Stomach smooth muscle (tissue), 2 donors: ENCODE measurements at regions not wholly inside any gene's neighbourhood (a gene's known extent, or its start where the extent isn't known, plus 50 kb on each side); places are given as distances from the start of the nearest gene placed in this dataset.

Experiments
- H3K27ac ChIP-seq: one replicate; pipeline ENCODE4 v1.7.0; 2013; ENCODE audit warnings: mild to moderate bottlenecking, low read length, inconsistent platforms
- H3K27me3 ChIP-seq, 2 donors: one replicate each; pipeline ENCODE4 v1.7.0; 2013; ENCODE audit warnings: low read length in 2 of 2; ENCODE audit not compliant: insufficient read depth in 2 of 2, control insufficient read depth in 1 of 2
- H3K36me3 ChIP-seq, 2 donors: one replicate each; pipeline ENCODE4 v1.7.0; 2013; ENCODE audit warnings: low read length in 2 of 2; ENCODE audit not compliant: control insufficient read depth in 2 of 2, insufficient read depth in 2 of 2
- H3K4me1 ChIP-seq: one replicate; pipeline ENCODE4 v1.7.0; 2013; ENCODE audit warnings: low read length; ENCODE audit not compliant: control insufficient read depth, insufficient read depth
- H3K4me3 ChIP-seq, 2 donors: one replicate each; pipeline ENCODE4 v1.7.0; 2013; ENCODE audit warnings: low read length in 2 of 2
- H3K9ac ChIP-seq, 2 donors: one replicate each; pipeline ENCODE4 v1.7.0; 2013; ENCODE audit warnings: low read length in 2 of 2, mild to moderate bottlenecking in 1 of 2
- H3K9me3 ChIP-seq, 2 donors: one replicate each; pipeline ENCODE4 v1.7.0; 2013; ENCODE audit warnings: low read length in 2 of 2; ENCODE audit not compliant: control insufficient read depth in 2 of 2
- donor health status: healthy.
- donor health status: Pancreatic carcinoma.

DNA sequence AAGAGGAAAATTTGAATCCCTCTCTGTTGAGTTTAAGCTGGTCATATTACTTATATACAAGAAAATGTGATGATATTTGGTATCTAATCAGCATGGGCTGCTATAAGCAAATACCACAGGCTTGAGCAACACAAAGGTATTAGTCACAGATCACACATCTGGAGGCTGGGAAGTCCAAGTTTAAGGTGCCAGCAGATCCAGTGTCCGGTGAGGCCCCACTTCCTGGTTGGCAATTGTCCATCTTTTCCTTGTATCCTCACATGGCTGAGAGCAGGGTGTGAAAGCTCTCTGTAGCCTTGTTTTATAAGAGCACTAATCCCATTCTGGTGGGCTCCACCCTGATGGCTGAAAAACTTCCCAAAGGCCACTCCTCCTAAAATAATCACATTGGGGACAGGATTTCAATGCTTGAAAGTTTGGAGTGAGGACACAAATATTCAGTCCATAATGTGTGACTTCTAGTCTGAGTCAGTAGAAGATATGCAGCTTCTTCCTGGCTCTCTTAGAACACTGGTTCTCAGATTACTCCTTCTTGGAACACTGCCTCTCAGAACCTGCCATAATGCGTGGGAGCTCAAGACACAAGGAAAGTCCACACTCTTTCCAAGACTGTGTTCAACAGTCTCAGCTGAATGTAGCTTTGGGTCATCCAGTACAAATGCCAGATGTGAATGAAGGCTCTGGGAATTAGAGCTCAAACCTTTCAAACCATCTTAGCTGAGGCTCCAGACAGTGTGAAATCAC lies 124.1 kb downstream of the PRDM9 start:
- Histone ChIP-seq H3K4me1 (no peaks in the 10 kb centered on the region), H3K36me3 (no peaks in the 10 kb centered on the region), H3K27me3 (no peaks in the 10 kb centered on the region), H3K27ac (no peak overlapping the region), H3K9ac (no peak overlapping the region), H3K9me3 (no peaks in the 10 kb centered on the region), H3K4me3 (no peak overlapping the region)

GRCh38 chr5:23635938-23636337 lies 128.5 kb downstream of the PRDM9 start:
- Histone ChIP-seq H3K36me3 (no peaks in the 10 kb centered on the region), H3K4me1 (no peaks in the 10 kb centered on the region), H3K27ac (no peak overlapping the region), H3K27me3 (no peaks in the 10 kb centered on the region), H3K9me3 (no peaks in the 10 kb centered on the region), H3K4me3 (no peak overlapping the region), H3K9ac (no peak overlapping the region)

DNA sequence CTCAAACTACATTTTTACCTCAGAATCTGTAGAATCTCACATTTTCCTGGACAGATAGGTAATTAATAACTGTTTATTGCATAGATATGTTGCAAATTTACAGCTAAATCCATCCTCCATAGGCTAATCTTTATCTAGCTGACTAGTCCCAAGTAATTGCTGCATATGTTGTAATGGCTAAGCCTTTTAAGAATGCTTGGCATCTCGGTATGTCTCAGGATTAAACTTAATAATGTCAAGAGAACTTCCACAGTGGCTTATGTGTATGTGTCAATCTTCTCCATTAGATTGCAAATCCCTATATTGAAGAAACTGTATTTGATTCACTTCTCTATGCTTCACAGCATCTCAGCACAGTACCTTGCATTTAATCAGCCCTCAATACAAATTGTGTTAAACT lies 131.9 kb downstream of the PRDM9 start:
- no peaks in the 10 kb centered on the region for H3K4me1 ChIP-seq
- no peak overlapping the region for H3K27ac ChIP-seq
- no peaks in the 10 kb centered on the region for H3K27me3 ChIP-seq
- no peaks in the 10 kb centered on the region for H3K36me3 ChIP-seq
- no peak overlapping the region for H3K4me3 ChIP-seq
- H3K9me3 ChIP-seq, result no peaks in the 10 kb centered on the region
- no peak overlapping the region for H3K9ac ChIP-seq

DNA sequence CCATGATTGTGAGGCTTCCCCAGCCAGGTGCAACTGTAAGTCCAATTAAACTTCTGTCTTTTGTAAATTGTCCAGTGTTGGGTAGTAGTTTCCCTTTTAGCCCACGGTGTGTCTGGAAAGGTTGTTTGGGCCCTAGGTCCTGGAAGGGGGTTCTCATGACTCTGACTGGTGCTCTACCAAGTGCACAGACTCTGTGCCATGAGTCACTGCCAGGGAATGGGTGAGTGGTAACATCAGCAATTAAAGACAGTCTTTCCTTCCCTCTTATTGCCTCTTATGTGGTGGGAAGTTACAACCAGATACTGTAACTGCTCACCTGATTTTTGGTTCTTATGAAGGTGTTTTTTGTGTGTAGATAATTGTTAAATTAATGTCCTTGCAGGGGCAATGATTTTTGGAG lies 141.2 kb downstream of the PRDM9 start:
- H3K4me3 ChIP-seq, result no peak overlapping the region
- no peaks in the 10 kb centered on the region for H3K36me3 ChIP-seq
- no peak overlapping the region for H3K9ac ChIP-seq
- no peaks in the 10 kb centered on the region for H3K4me1 ChIP-seq
- no peaks in the 10 kb centered on the region for H3K9me3 ChIP-seq
- H3K27ac ChIP-seq, result no peak overlapping the region
- no peaks in the 10 kb centered on the region for H3K27me3 ChIP-seq

- H3K4me1 ChIP-seq, result no peaks in the 10 kb centered on the region
- no peak overlapping the region for H3K27ac ChIP-seq
- no peak overlapping the region for H3K9ac ChIP-seq
- H3K9me3 ChIP-seq, result no peaks in the 10 kb centered on the region
- H3K4me3 ChIP-seq, result no peak overlapping the region
- no peaks in the 10 kb centered on the region for H3K27me3 ChIP-seq
- H3K36me3 ChIP-seq, result no peaks in the 10 kb centered on the region
Measured at GRCh38 chr5:23649594-23649993, 142.2 kb downstream of the PRDM9 start.

DNA sequence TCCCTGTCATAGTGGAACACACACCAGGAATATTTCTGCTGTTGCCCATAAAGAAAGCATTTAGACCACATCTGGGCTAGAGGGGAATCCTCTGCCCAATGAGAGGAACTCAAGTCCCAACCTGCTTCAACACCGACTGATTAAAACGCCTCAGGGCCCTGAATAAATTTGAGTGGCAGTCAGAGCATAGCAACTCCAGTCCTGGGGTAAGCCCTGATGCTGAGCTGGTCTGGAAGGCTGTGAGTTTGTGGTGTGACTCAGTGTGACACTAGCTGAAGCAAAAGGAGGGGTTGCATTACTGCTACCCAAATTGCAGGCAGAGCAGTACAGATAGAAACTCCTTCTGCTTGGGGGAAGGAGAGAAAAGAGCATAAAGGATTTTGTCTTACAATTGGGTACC lies 148.3 kb downstream of the PRDM9 start:
- no peak overlapping the region for H3K9ac ChIP-seq
- H3K27ac ChIP-seq, result no peak overlapping the region

GRCh38 chr5:23675456-23675855 lies 168.0 kb downstream of the PRDM9 start:
- H3K27me3 ChIP-seq, result no peaks in the 10 kb centered on the region
- no peak overlapping the region for H3K4me3 ChIP-seq
- H3K9me3 ChIP-seq, result no peaks in the 10 kb centered on the region
- H3K27ac ChIP-seq, result no peak overlapping the region
- no peaks in the 10 kb centered on the region for H3K4me1 ChIP-seq
- no peak overlapping the region for H3K9ac ChIP-seq
- H3K36me3 ChIP-seq, result no peaks in the 10 kb centered on the region

More for the DNA sequence above, 148.3 kb downstream of the PRDM9 start:
- no peaks in the 10 kb centered on the region for H3K27me3 ChIP-seq
- no peaks in the 10 kb centered on the region for H3K4me1 ChIP-seq
- H3K4me3 ChIP-seq, result no peak overlapping the region
- H3K36me3 ChIP-seq, result no peaks in the 10 kb centered on the region
- no peaks in the 10 kb centered on the region for H3K9me3 ChIP-seq

- H3K36me3 ChIP-seq, result no peaks in the 10 kb centered on the region
- H3K27ac ChIP-seq, result no peak overlapping the region
- H3K27me3 ChIP-seq, result no peaks in the 10 kb centered on the region
- H3K4me1 ChIP-seq, result no peaks in the 10 kb centered on the region
- no peaks in the 10 kb centered on the region for H3K9me3 ChIP-seq
- no peak overlapping the region for H3K9ac ChIP-seq
- H3K4me3 ChIP-seq, result no peak overlapping the region
Measured at GRCh38 chr5:23677996-23678395, 170.6 kb downstream of the PRDM9 start.

GRCh38 chr5:23684103-23684502 lies 176.7 kb downstream of the PRDM9 start:
- Histone ChIP-seq H3K27ac (no peak overlapping the region), H3K9me3 (no peaks in the 10 kb centered on the region), H3K27me3 (no peaks in the 10 kb centered on the region), H3K4me3 (no peak overlapping the region), H3K9ac (no peak overlapping the region), H3K36me3 (no peaks in the 10 kb centered on the region), H3K4me1 (no peaks in the 10 kb centered on the region)

- Histone ChIP-seq H3K4me1 (no peaks in the 10 kb centered on the region), H3K27me3 (no peaks in the 10 kb centered on the region), H3K4me3 (no peak overlapping the region), H3K36me3 (no peaks in the 10 kb centered on the region), H3K9ac (no peak overlapping the region), H3K27ac (no peak overlapping the region), H3K9me3 (no peaks in the 10 kb centered on the region)
Measured at GRCh38 chr5:23703940-23704855, 196.8 kb downstream of the PRDM9 start.

DNA sequence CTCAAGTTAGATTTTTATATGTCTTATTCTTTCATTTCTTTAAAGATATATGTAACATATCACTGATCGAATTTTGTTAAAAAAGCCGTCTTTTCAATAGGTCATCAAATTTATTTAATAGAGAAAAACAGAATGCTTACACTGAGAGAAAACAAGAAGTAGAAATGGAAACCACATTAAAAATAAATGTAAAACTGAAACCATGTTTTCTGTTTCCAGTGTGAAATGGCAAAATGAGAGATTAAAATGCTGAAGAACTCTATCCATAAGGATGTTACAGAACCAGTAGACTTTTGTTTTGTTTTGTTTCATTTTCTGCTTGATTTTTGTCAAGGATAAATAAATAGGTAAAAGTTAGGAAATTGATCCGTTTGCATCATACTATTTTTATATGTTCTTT lies 210.1 kb downstream of the PRDM9 start:
- Histone ChIP-seq H3K9ac (no peak overlapping the region), H3K4me1 (no peaks in the 10 kb centered on the region), H3K27me3 (no peaks in the 10 kb centered on the region), H3K4me3 (no peak overlapping the region), H3K36me3 (no peaks in the 10 kb centered on the region), H3K27ac (no peak overlapping the region), H3K9me3 (no peaks in the 10 kb centered on the region)
